HG03469 (cell line): ENCODE measurements at regions not wholly inside any gene's neighbourhood (a gene's known extent, or its start where the extent isn't known, plus 50 kb on each side); places are given as distances from the start of the nearest gene placed in this dataset.

Experiments
- ATAC-seq: cut with Tn5 transposase; IDR thresholded peaks from one replicate; pipeline ENCODE4 v1.9.1; 2021; ENCODE audit warnings: mild to moderate bottlenecking, moderate library complexity, moderate number of reproducible peaks; ENCODE audit not compliant: unreplicated experiment

DNA sequence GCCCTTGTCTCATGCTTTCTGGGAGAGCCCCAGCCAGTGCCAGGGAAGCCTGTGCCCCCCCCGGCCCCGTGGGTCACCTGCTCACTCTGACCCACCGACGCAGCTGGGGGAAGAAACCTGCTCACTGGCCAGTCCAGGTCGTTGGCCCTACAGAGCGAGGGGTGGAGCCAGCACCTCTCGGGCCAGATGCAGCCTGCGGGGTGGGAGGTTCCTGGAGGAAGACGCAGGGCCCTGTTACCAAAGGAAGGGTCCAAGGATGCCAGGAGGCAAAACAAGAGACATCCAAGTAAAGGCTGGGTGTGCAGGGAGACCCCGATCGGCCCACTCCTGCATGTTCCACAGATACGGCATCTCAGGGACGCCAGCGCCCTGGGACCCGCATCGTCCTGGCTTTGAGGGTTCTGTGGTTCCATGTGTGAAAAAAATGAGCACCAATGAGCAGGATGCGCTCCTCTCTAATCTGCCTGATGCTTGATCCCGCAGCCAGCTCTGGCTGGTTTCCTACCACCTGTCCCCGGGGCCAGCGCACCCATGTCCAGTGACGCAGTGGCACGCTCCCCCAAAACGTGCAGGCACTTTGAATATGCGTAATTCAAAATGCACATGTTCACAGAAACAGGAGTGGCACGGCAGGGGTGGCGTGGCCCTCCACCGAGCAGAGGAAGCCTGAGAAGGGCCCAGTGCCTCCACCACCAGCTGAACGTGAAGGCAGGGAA, 66.0 kb upstream of the GALNT9 start:
- no peak for ATAC-seq

DNA sequence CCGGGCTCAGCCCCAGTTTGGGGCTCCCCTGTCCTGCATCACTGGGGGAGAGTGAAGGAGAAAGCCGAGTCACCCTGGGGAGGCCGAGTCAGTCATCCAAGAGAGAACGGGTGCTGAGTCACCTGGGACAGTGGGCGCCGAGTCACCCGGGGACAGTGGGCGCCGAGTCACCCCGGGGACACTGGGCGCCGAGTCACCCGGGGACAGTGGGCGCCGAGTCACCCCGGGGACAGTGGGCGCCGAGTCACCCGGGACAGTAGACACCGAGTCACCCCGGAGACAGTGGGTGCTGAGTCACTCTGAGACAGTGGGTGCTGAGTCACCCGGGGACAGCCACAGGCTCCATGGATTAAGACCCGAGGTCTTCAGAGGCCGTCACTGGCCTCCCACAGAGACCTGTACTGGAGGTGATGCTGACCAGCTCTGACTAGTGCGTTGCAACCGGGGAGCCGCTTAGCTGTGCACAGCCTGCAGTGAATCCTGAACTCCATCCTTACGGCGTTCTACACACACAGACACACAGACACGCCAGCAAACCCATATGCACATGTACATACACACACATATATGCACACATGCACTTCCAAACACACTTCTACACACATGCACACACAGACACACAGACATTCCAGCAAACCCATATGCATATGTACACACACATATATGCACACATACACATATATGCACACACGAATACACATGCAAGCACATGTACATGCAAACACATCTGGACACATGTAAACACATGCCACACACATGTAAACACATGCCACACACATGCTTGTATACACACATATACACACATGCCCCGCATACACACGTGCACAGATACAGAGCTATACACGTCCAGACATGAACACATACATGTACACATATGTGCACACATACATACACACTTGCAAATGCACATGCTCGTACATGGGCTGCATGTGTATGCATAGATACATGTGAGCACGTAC, 64.9 kb upstream of the GALNT9 start:
- no peak for ATAC-seq

DNA sequence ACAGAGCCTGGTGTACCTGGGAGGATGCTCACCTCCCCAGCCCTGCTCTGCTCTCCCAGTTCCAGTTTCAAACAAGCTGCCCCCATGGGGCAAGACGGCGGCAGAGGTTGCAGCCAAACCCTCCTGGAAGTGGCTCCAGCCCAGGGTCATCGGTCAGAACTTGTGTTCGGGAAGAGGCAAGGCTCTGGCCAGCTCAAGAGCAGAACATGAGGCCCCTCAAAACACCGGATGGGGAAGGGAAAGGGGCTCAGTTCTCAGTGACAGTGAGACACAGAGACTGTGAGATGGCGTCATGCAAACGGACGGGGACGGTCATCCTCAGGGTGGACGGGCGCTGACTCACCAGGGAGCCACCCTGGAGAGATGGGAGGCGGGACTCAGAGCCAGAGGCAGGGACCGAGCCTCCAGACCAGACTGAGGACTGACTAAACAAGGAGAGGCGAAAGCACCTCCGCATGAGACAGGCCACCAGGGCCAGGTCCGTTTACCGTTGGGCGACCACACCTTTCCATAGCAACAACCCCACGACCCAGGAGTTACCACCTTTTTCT, 63.9 kb upstream of the GALNT9 start:
- no peak for ATAC-seq

DNA sequence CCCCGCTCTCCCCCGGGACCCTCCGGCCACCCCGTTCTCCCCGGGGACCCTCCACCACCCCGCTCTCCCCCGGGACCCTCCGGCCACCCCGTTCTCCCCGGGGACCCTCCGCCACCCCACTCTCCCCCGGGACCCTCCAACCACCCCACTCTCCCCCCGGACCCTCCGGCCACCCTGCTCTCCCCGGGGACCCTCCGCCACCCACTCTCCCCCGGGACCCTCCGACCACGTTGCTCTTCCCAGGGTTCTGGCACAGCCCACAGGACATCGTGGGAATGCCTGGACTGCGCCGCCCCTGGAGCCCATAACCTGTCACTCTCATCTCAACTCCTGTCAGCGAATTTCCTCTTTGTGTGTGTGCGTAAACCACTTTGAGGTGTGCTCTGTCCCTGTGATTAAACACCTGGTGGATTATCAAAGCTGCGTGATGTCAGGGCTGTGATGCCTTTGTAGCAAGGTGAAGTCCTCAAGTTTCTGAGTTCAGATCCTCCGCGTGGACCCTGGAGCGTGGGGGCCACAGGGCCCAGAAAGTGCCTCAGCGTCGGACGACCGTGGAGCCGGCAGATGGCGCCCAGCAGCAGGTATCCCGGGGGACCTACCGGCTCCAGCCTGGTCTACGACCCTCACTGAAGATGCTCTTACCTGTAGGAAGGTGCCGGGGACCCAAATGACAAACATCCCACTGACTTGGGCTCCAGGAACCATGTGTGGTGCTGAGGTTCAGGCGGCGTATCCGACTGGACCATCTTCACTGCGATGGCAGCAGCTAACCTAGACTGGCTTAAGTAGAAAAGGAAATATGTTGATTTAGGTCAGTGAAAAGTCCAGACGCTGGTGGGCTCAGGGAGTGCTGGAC, 63.2 kb upstream of the GALNT9 start:
- ATAC-seq: no peak

DNA sequence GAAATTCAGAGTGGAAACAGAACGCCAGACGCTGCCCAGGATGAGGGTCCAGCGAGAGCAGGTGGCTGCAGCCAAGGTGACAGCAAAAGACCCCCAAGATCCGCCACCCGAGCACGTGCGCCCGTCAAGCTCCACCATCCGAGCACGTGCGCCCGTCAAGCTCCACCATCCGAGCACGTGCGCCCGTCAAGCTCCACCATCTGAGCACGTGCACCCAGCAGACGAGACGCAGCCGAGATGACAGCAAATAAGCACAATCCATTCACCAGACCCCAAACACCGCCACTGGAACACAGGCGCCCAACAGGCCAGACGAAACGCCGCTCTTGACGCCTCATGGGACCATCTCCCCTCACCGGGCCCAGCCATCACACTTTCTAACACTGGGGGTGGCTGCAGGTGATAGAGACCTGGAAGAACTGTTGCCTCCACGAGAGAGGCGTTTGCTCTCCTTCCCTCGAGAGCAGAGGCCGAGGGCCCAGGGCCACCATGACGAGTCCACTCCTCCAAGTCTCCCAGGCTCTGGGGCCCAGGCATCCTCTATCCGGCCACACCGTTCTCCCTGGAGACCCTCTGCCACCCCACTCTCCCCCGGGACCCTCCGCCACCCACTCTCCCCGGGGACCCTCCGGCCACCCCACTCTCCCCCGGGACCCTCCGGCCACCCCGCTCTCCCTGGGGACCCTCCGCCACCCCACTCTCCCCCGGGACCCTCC, 62.1 kb upstream of the GALNT9 start:
- no peak for ATAC-seq

DNA sequence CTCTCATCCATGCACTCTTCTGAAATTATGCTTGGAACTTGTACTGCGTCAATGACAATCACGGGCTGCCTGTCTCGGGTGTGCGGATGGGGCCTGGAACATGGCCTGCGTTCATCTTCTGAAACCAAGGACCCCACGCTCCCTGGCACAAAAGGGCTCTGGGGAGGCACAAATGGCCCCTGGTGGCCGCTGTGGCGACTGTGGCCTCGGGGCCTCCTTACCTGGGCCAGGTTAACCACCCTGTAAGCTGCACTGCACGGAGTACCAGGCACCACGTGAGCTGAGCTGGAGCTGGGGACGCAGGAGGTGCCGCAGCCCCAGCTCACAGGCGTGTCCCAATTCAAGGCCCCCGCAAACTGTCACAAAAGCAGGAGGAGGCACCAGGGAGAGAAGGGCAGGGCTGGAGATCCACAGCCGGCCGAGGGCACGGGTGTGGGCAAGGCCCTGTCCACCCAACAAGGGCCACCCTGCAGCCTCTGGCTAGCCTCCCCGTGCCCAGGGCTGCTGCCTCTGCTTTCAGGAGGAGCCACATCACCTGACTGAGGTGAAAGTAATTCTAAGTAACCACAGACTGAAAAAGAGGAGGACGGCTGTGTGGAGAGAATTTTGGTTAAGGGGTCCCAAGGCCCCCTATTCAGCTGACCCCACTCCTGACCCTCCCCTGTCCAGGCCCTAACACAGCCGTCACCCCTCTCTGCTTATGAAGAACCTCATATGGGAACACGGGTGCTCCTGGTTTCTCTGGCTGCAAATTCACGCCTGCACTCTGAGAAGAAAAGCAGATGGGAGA, 61.1 kb upstream of the GALNT9 start:
- ATAC-seq: no peak

DNA sequence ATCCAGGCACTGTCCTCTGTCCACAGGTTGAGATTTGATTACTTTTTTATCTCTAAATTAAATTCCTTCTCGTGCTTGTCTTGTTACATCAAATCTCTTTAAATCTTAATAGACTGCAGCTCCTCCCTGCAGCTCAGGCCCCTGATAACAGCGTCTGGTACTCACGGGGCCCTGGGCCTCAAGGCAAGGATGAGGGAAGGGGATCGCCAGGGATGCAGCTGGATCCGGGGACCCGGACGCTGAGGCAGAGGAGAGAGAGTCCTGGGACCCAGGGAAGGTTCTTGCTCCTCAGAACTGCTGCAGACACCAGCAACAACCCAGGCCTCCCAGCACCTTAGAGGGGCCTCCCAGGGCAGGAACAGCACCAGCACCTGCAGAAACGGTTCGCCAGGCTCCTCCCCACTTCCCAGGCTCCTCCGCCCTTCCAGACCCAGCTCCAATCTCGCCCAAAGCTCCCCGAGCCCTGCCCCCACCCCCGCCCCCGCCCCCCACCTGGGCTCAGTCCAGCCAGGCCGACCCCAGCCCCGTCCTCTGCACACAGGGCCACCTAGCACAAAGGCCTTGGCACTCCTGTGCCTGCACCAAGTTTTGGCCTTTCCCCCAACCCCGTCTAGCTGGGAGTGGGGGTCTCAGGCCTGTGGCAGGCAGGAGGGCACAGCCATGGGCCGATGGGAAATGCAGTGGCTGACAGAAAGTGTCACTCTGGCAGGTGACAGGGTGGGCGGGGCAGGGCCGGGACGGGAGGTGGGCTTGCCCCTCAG, 60.3 kb upstream of the GALNT9 start:
- ATAC-seq: no peak

DNA sequence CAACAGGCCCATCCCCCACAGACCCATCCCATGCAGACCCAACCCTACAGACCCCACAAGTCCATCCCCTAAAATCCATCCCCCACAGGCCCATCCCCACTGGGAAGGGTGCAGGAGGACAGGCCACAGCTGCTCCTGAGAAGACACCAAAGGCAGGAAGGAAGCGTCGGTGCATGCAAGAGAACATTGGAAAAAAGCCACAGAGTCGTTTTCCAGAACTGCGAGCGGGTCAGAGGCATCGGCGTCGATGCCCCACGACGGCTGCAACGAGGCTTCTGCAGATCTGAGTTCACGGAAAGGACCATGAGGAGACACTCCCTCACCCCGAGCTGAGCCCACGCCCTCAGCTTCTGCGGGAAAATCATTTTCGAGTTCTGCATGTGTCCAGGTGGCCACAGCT, 59.6 kb upstream of the GALNT9 start:
- ATAC-seq: no peak

DNA sequence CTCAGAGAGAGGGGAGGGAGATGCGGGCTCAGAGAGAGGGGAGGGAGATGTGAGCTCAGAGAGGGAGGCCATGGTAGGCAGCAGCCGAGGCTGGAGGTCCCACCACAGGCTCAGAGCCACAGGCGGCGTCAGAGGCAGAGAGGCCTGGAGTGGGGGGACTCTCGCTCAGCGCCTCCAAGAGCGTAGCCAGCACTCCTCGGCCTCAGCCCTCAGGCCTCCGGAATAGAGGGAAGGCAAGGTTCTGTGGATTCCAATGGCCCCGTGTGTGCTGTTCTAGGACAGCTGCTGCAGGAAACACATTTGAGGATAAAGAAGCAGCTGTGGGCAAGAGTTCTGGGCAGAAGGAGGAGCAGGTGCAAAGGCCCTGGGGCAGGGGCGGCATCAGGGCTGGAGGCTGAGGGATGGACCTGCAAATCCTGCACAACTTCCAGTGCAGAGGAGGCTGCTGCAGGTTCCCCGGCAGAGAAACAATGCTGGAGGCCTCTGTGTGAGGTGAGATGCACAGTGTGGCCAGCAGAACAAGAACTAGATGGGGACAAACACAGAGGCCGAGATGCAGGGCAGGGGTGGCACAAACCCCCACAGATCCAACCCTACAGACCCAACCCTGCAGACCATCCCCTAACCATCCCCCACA, 59.1 kb upstream of the GALNT9 start:
- no peak for ATAC-seq

DNA sequence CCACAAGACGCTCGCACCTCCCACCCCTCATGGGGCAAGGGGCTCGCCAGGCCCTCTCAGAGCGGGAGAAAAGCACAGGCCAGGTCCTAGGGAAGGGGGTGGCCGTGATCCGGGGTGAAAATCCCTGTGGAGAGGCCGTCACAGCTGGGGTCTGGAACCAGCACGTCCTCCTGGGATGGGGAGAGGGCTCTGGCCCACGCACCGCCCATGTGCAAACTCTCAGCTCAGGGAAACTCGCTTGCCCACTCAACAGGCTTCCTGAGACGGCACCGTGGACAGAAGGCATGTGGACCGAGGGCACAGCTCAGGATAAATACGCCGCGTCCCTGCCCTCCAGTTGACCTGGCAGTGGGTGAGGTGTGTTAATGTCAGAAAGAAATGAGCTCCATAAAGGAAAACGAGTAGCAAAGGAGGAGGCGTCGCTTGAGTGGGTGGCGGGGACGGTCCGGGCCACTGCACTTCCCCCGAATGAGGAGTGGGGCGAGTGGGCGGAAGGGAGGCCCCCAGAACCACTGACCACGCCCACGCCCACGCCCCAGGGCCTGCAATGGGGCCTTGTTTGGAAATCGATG, 57.6 kb upstream of the GALNT9 start:
- ATAC-seq: no peak

DNA sequence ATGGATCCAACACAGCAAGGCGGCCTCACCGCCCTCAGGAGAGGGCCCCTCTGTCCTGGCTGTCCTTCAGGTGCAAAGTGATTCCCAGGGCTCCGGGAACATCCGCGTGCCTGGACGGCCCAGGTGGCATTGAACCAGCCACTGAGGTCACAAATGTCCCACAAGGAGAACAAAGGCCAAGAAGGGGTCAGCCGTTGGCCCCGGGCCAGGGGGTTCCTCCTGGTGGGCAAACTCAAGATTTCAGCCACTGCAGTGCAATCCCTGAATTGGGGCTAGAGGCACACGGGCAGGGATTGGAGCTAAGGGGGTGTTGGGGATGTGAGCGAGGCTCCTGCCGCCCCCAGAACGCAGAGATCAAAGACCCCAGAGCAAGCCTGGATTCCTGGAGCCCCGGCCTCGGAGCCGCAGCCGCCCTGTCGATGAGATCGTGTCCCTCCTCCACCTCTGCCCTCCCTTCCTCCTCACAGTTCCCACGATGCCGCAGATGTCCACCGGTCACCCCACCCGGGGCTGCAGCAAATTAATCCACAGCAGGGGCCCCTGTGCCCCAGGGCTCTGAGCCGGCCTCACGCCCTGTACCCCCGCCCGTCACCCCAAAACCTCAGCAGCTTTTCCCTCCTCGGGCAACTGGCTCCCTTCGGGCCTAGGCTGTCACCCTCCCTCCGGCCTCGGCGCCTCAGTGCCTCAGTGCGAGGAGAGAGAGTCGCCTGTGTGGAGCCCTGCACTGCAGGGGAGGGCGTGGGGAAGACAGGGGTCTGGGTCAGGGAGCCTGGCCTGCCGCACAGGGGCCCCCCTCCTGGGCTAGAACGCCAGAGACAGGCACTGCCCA, 56.7 kb upstream of the GALNT9 start:
- no peak for ATAC-seq

DNA sequence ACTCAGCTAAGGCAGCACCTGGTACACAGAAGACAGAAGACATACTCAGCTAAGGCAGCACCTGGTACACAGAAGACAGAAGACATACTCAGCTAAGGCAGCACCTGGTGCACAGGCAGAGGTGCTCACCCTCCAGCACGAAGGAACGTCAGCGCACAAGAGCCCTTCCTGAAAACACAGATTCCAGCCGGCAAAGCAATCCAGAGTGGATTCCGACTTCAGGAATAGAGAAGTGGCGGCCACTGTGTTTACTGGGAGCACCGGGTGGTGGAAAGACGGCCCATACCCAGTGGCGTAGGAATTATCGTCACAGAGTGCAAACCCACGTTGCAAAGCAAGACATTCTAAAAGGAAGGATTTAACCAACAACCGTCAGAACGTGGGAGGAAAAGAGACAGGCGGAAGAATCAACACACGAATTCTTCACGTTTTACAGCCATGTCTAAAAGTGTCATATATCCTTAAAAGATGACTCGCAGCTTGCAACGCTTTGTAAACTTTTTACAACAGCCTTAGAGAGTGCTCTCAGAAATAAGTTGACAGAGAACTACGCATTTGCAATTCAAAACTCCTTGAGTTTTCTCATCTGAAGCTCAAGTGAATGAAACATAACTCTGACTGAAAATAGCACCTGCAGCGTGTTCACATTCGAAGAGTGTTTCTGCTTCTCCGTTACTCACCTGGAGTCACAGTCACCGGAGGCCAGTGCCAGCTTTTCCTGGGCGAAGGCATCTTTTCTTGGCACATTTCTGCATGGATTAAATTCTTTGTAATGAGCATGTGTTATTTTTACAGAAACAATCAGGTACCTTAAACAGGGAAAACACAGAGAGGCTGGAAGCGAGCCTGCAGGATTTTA, 55.8 kb upstream of the GALNT9 start:
- ATAC-seq: no peak

DNA sequence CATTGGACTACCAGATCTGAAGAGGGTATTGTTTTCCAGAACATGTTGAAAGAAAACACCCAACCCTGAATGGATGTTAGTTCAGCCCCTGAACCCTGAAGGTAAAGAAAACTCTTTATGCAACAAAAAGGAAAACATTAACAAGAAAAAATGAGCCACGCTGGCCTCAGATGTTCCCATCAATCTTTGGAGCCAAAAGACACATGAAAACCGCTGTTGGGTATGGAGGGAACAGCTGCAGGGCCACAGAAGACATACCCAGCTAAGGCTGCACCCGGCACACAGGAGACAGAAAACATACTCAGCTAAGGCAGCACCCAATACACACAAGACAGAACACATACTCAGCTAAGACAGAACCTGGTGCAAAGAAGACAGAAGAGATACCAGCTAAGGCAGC, 51.3 kb upstream of the GALNT9 start:
- no peak for ATAC-seq

DNA sequence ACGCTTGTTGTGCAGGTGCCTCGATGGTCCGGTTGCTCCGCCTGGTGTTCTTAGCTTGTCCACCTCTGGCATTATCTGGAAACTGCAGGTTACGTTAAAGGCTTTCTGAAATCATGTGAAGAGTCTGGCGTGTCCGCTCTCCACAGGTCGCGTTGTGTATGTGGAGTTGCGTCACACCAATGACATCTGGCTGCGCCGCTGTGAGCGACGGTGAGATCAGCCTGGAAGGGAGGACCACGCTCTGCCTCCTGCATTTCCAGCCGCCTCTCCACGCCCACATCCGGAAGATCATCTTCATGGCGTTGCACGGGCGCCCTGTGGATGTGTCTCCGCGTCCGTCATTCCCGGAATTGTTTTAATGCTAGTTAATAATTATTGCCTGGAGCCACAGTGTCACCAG, 50.6 kb upstream of the GALNT9 start:
- ATAC-seq: no peak

DNA sequence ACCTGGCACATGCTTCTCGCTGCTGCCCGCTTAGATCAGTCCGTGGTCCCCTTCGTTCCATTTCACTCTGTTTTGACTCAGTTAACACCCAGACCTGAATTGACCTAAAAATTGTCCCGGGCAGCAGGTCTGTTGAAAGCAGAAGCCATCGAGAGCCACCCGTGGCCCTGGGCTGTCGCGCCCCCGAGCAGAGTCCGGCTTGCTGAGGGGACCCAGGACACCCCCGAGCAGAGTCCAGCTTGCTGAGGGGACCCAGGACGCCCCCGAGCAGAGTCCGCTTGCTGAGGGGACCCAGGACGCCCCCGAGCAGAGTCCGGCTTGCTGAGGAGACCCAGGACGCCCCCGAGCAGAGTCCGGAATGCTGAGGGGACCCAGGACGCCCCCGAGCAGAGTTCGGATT, 50.2 kb upstream of the GALNT9 start:
- no peak for ATAC-seq
